Bronchial epithelial cell (primary cell): ENCODE measurements at regions not wholly inside any gene's neighbourhood (a gene's known extent, or its start where the extent isn't known, plus 50 kb on each side); places are given as distances from the start of the nearest gene placed in this dataset.

Source experiments
- DNase-seq: peaks from one replicate; pipeline ENCODE4 v3.0.0-alpha.2; 2010; ENCODE audit warnings: low read depth
- FAIRE-seq: peaks from 2 replicates; lab custom pipeline; 2011; peaks lifted over from hg19 to GRCh38; lab: Jason Lieb, UNC
- H3K27me3 ChIP-seq: 2 replicates; pipeline ENCODE4 v1.5.1; 2011; ENCODE audit warnings: low read length; ENCODE audit not compliant: control insufficient read depth, insufficient read depth
- H3K36me3 ChIP-seq: 2 replicates; pipeline ENCODE4 v1.5.1; 2011; ENCODE audit warnings: low read length; ENCODE audit not compliant: control insufficient read depth, insufficient read depth
- H3K4me3 ChIP-seq: 2 replicates; pipeline ENCODE4 v1.5.1; 2011; ENCODE audit warnings: mild to moderate bottlenecking, low read depth, low read length, control low read depth
- CTCF ChIP-seq: IDR thresholded peaks from 2 replicates; pipeline ENCODE4 v1.5.1; 2011; ENCODE audit warnings: mild to moderate bottlenecking, moderate library complexity, low read length, control low read depth, inconsistent platforms; ENCODE audit not compliant: insufficient read depth, severe bottlenecking

GRCh38 chr11:70663815-70664214 is 265.5 kb downstream of the CTTN start:
- Histone ChIP-seq H3K36me3 (no peaks in the 10 kb centered on the region), H3K4me3 (no peak overlapping the region), H3K27me3 (no peaks in the 10 kb centered on the region)
- no peak for FAIRE-seq
- DNase-seq = no peak
- no peak for TF ChIP-seq CTCF

GRCh38 chr11:70666311-70666710 is 268.0 kb downstream of the CTTN start:
- no peaks in the 10 kb centered on the region for H3K36me3 ChIP-seq
- TF ChIP-seq CTCF = no peak
- no peak for FAIRE-seq
- DNase-seq = no peak
- no peak overlapping the region for H3K4me3 ChIP-seq
- H3K27me3 ChIP-seq = no peaks in the 10 kb centered on the region

GRCh38 chr11:70667767-70668166 is 269.4 kb downstream of the CTTN start:
- no peaks in the 10 kb centered on the region for H3K36me3 ChIP-seq
- FAIRE-seq = peak; percentile 90

GRCh38 chr11:70668204-70669202 is 270.2 kb downstream of the CTTN start:
- FAIRE-seq (no peak), DNase-seq (no peak)
- H3K4me3 ChIP-seq = no peak overlapping the region
- no peak for TF ChIP-seq CTCF
- no peaks in the 10 kb centered on the region for H3K27me3 ChIP-seq
- H3K36me3 ChIP-seq = no peaks in the 10 kb centered on the region

More at GRCh38 chr11:70667767-70668166, 269.4 kb downstream of the CTTN start:
- TF ChIP-seq CTCF = no peak
- Histone ChIP-seq H3K27me3 (no peaks in the 10 kb centered on the region), H3K4me3 (no peak overlapping the region)
- DNase-seq = no peak

GRCh38 chr11:70669281-70669680 is 271.0 kb downstream of the CTTN start:
- FAIRE-seq = no peak
- no peaks in the 10 kb centered on the region for H3K27me3 ChIP-seq

More at GRCh38 chr11:70669281-70669680, 271.0 kb downstream of the CTTN start:
- no peak overlapping the region for H3K4me3 ChIP-seq
- H3K36me3 ChIP-seq = no peaks in the 10 kb centered on the region
- no peak for TF ChIP-seq CTCF
- DNase-seq = no peak
